AG10803 (cell line): ENCODE measurements at regions not wholly inside any gene's neighbourhood (a gene's known extent, or its start where the extent isn't known, plus 50 kb on each side); places are given as distances from the start of the nearest gene placed in this dataset.

Source experiments
- DNase-seq: peaks from one replicate; pipeline ENCODE4 v3.0.0; 2010; ENCODE audit warnings: low read depth
- H3K4me3 ChIP-seq: 2 replicates; pipeline ENCODE4 v1.5.1; 2011; ENCODE audit warnings: mild to moderate bottlenecking, low read length, control low read depth
- TF ChIP-seq, protein P1 (sequence below): conservative IDR thresholded peaks from 2 replicates; pipeline ENCODE4 v1.5.1; 2011; ENCODE audit warnings: mild to moderate bottlenecking, low read length, control low read depth, inconsistent platforms

DNA sequence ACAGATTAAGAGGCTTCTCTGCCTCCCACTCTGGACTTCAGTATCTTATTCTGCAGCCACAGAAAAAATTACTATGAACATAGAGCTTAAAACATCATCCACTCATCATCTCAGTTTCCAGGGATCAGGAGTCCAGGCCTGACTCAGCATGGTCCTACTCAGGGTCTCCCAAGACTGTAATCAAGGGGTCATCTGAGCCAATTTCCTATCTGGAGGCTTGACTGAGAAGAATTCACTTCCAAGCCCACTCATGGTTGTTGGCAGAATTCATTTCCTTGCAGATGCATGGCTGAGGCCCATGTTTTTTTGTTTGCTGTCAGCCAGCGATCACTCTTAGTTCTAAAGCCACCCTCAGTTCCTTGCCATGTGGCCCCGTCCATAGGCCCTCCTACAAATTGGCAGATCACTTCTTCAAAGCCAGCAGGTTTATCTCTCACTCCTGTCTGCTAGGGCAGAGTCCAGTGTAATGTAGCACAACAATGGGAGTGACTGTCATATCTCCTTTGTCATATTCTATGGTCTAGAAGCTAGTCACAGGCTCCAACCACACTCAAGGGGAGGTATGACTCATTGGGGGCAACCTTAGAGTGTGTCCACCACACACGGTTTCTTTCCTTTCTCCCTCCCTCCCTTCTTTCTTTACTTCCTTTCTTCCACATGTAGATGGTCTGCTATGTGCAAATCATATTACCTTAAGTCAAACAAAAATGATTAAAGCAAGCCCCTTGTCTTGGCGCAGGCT, 251.6 kb downstream of the QDPR start:
- H3K4me3 ChIP-seq: no peak overlapping the region
- TF ChIP-seq, protein P1, sequence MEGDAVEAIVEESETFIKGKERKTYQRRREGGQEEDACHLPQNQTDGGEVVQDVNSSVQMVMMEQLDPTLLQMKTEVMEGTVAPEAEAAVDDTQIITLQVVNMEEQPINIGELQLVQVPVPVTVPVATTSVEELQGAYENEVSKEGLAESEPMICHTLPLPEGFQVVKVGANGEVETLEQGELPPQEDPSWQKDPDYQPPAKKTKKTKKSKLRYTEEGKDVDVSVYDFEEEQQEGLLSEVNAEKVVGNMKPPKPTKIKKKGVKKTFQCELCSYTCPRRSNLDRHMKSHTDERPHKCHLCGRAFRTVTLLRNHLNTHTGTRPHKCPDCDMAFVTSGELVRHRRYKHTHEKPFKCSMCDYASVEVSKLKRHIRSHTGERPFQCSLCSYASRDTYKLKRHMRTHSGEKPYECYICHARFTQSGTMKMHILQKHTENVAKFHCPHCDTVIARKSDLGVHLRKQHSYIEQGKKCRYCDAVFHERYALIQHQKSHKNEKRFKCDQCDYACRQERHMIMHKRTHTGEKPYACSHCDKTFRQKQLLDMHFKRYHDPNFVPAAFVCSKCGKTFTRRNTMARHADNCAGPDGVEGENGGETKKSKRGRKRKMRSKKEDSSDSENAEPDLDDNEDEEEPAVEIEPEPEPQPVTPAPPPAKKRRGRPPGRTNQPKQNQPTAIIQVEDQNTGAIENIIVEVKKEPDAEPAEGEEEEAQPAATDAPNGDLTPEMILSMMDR: no peak
- DNase-seq: no peak

DNA sequence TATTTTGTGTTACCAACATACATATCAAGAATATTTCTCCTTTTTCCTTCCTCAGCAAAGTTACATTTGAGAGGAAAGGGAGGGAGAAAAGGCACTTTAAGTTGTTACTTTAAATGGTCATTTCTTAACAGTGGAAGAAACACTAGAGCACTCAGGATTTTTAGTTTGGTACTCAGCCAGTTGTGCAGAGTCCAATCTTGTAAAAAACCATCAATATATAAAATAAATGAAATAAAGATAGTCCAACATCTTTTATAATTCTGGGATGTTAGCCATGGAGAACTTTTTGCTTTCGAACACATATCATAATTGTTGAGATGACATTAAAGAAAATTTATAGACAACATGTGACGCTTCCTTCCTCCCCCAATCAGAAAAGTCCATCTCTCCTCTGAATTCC, 253.8 kb downstream of the QDPR start:
- no peak for DNase-seq
- no peak overlapping the region for H3K4me3 ChIP-seq
- TF ChIP-seq, protein P1: no peak

DNA sequence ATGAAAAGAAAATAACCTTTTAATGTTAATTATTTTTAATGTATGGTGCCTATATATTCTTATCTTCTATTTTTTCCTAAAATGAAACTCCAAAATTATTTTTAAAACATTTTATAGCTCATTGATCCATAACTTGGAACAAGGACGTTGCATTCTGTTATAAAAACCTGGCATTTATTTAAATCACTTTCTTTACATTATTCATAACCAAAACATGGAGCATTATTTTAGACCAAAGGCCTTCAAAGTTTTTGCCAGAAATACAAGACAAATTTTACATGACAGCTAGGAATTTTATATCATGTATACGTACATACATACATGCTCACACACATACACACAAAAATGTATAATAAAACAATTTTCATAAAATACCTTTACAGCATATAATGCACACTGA, 259.8 kb downstream of the QDPR start:
- no peak for DNase-seq
- H3K4me3 ChIP-seq: no peak overlapping the region
- TF ChIP-seq, protein P1: no peak

- no peak for DNase-seq
- TF ChIP-seq, protein P1: no peak
- no peak overlapping the region for H3K4me3 ChIP-seq
Measured at GRCh38 chr4:17251101-17251500, 260.8 kb downstream of the QDPR start.

DNA sequence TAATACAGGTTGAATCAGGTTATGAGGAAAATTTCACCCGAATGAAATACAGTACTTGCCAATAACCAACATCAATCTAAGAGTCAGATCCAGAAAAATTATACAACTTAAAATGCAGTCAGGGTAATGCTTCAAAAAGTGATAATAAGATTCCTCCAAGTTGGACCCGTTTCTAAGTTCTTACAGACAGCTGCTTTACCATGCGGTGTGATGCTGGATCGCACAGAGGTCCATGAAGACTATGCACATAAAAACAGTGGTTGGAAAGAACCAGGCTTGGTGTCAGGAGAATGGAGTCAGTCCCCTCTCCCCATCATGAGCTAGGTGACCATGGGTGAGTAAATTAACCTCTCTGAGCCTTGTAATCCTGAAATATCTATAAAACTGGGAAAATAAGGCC, 261.3 kb downstream of the QDPR start:
- TF ChIP-seq, protein P1: no peak
- no peak for DNase-seq
- no peak overlapping the region for H3K4me3 ChIP-seq

DNA sequence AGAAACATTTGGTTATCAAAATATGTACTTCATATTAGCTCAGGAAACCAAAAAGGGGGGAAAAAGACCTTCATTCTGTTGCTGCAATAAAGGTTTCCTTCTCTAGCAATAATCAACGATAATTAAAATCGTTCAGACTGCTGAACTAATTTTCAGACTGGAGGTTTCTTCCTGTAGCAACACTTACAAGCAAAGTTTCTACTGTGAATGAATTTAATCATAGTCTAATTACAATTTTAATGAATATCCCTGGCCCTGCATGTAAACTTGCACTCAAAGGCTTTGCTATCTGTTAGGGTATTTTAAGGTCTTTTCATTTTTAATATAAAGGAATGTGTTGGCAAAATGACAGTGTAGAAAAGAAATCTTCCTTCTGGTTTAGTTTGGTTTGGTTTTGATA, 265.2 kb downstream of the QDPR start:
- TF ChIP-seq, protein P1: no peak
- DNase-seq: no peak
- no peak overlapping the region for H3K4me3 ChIP-seq

DNA sequence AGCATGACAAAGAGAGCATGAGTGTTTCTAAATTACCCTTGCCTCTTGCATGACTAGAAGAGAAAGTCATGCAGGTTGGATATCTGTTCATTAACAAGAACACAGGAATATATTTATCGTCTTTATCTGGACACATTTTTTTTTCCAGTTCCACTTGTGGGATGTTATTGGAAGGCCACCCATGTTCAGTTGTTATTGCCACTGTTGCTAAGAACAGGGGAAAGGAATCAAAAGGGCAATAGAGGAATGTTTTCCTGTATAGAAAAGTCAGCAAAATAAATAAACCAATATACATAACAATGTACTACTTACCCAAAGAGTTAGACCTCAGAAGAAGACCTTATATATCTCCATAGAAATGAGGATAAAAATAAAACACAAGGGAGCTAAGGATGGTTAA, 270.1 kb downstream of the QDPR start:
- H3K4me3 ChIP-seq: no peak overlapping the region
- DNase-seq: no peak
- TF ChIP-seq, protein P1: no peak
